ENCODE measurements at regions not wholly inside any gene's neighbourhood (a gene's known extent, or its start where the extent isn't known, plus 50 kb on each side); places are given as distances from the start of the nearest gene placed in this dataset.
"Not testable (repeated sequence)": the region's sequence is repeated elsewhere in the genome, so short reads cannot be mapped to it uniquely, and the experiment has no call there.

- Mint-ChIP-seq H3K36me3 (ENCODE audit: low read depth, unreplicated experiment) (no peaks in the 10 kb centered on the region), H3K4me3 (ENCODE audit: unreplicated experiment) (no peak overlapping the region), H3K27ac (ENCODE audit: unreplicated experiment) (no peak overlapping the region), H3K9me3 (ENCODE audit: unreplicated experiment) (peaks cover 5% of the 10 kb centered on the region), H3K4me1 (ENCODE audit: low read depth, unreplicated experiment) (no peaks in the 10 kb centered on the region), H3K27me3 (ENCODE audit: low read depth, unreplicated experiment) (peaks cover 2% of the 10 kb centered on the region)
- Histone ChIP-seq H3K79me2 (ENCODE audit: insufficient read depth, low read length) (no peaks in the 10 kb centered on the region), H3K4me1 (ENCODE audit: insufficient read depth, low read length) (no peaks in the 10 kb centered on the region), H2AFZ (ENCODE audit: low read depth, low read length) (no peak overlapping the region), H3K36me3 (ENCODE audit: insufficient read depth, low read length) (no peaks in the 10 kb centered on the region), H3K27me3 (ENCODE audit: insufficient read depth, low read length) (no peaks in the 10 kb centered on the region), H3K9me3 (ENCODE audit: insufficient read depth, low read depth, low read length) (no peaks in the 10 kb centered on the region), H4K20me1 (ENCODE audit: insufficient read depth, low read length) (no peaks in the 10 kb centered on the region), H3K4me2 (ENCODE audit: low read length) (no peak overlapping the region), H3K9ac (ENCODE audit: low read length) (no peak overlapping the region), H3K27ac (ENCODE audit: low read depth, low read length) (no peak overlapping the region), H3K4me3 (ENCODE audit: insufficient read depth, low read depth, low read length) (no peak overlapping the region)
- no peak for FAIRE-seq
- TF ChIP-seq, protein P1, sequence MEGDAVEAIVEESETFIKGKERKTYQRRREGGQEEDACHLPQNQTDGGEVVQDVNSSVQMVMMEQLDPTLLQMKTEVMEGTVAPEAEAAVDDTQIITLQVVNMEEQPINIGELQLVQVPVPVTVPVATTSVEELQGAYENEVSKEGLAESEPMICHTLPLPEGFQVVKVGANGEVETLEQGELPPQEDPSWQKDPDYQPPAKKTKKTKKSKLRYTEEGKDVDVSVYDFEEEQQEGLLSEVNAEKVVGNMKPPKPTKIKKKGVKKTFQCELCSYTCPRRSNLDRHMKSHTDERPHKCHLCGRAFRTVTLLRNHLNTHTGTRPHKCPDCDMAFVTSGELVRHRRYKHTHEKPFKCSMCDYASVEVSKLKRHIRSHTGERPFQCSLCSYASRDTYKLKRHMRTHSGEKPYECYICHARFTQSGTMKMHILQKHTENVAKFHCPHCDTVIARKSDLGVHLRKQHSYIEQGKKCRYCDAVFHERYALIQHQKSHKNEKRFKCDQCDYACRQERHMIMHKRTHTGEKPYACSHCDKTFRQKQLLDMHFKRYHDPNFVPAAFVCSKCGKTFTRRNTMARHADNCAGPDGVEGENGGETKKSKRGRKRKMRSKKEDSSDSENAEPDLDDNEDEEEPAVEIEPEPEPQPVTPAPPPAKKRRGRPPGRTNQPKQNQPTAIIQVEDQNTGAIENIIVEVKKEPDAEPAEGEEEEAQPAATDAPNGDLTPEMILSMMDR (IDR thresholded peaks at IDR 0.05; ENCODE audit: insufficient read depth, low read depth, low read length), result no peak
- TF ChIP-seq EZH2 (IDR thresholded peaks at IDR 0.05; ENCODE audit: insufficient read depth, low read length), result no peak
- no peak for DNase-seq (ENCODE audit: low read depth)
Measured at GRCh38 chr10:10745291-10745690, 272.4 kb upstream of the CELF2 start.

DNA sequence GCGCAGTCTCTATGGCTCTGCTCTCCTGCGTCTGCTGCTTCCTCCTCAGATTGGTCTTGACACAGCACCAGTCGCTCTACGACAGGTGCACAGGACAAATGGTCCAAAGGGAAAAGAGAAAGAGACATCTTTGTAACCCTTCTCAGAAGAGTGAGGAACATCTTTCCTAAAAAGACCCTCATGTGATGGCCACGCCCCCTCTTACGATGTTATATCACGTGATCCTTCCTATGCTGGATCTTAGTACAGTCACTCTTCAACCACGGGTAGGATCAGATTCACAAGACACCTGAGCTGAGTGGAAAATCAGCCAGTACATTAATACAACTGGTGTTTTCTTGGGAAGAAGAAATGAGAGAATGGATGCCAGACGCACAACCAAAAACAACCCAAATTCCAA, 262.2 kb upstream of the CELF2 start:
- no peaks in the 10 kb centered on the region for H3K4me1 ChIP-seq (ENCODE audit: insufficient read depth, low read length)
- Mint-ChIP-seq H3K36me3 (ENCODE audit: low read depth, unreplicated experiment) (no peaks in the 10 kb centered on the region), H3K4me3 (ENCODE audit: unreplicated experiment) (no peak overlapping the region), H3K4me1 (ENCODE audit: low read depth, unreplicated experiment) (no peaks in the 10 kb centered on the region), H3K27me3 (ENCODE audit: low read depth, unreplicated experiment) (no peaks in the 10 kb centered on the region), H3K27ac (ENCODE audit: unreplicated experiment) (no peak overlapping the region), H3K9me3 (ENCODE audit: unreplicated experiment) (no peaks in the 10 kb centered on the region)
- H2AFZ ChIP-seq (ENCODE audit: low read depth, low read length), result no peak overlapping the region
- no peak overlapping the region for H3K9ac ChIP-seq (ENCODE audit: low read length)
- no peaks in the 10 kb centered on the region for H3K27me3 ChIP-seq (ENCODE audit: insufficient read depth, low read length)
- H3K4me2 ChIP-seq (ENCODE audit: low read length), result no peak overlapping the region
- TF ChIP-seq EZH2 (IDR thresholded peaks at IDR 0.05; ENCODE audit: insufficient read depth, low read length), result no peak
- TF ChIP-seq, protein P1 (IDR thresholded peaks at IDR 0.05; ENCODE audit: insufficient read depth, low read depth, low read length), result no peak
- no peaks in the 10 kb centered on the region for H3K36me3 ChIP-seq (ENCODE audit: insufficient read depth, low read length)
- H3K27ac ChIP-seq (ENCODE audit: low read depth, low read length), result no peak overlapping the region
- no peak overlapping the region for H3K4me3 ChIP-seq (ENCODE audit: insufficient read depth, low read depth, low read length)
- no peaks in the 10 kb centered on the region for H4K20me1 ChIP-seq (ENCODE audit: insufficient read depth, low read length)
- DNase-seq (ENCODE audit: low read depth), result no peak
- no peaks in the 10 kb centered on the region for H3K79me2 ChIP-seq (ENCODE audit: insufficient read depth, low read length)
- FAIRE-seq, result no peak
- H3K9me3 ChIP-seq (ENCODE audit: insufficient read depth, low read depth, low read length), result no peaks in the 10 kb centered on the region

- Histone ChIP-seq H3K79me2 (ENCODE audit: insufficient read depth, low read length) (no peaks in the 10 kb centered on the region), H3K9me3 (ENCODE audit: insufficient read depth, low read depth, low read length) (no peaks in the 10 kb centered on the region), H4K20me1 (ENCODE audit: insufficient read depth, low read length) (no peaks in the 10 kb centered on the region), H3K4me1 (ENCODE audit: insufficient read depth, low read length) (no peaks in the 10 kb centered on the region), H3K27me3 (ENCODE audit: insufficient read depth, low read length) (no peaks in the 10 kb centered on the region), H3K36me3 (ENCODE audit: insufficient read depth, low read length) (no peaks in the 10 kb centered on the region), H3K4me3 (ENCODE audit: insufficient read depth, low read depth, low read length) (no peak overlapping the region), H3K9ac (ENCODE audit: low read length) (no peak overlapping the region), H3K4me2 (ENCODE audit: low read length) (no peak overlapping the region), H2AFZ (ENCODE audit: low read depth, low read length) (no peak overlapping the region), H3K27ac (ENCODE audit: low read depth, low read length) (no peak overlapping the region)
- Mint-ChIP-seq H3K27me3 (ENCODE audit: low read depth, unreplicated experiment) (no peaks in the 10 kb centered on the region), H3K36me3 (ENCODE audit: low read depth, unreplicated experiment) (no peaks in the 10 kb centered on the region), H3K4me3 (ENCODE audit: unreplicated experiment) (no peak overlapping the region), H3K9me3 (ENCODE audit: unreplicated experiment) (no peaks in the 10 kb centered on the region), H3K27ac (ENCODE audit: unreplicated experiment) (no peak overlapping the region), H3K4me1 (ENCODE audit: low read depth, unreplicated experiment) (no peaks in the 10 kb centered on the region)
- no peak for TF ChIP-seq EZH2 (IDR thresholded peaks at IDR 0.05; ENCODE audit: insufficient read depth, low read length)
- TF ChIP-seq, protein P1 (IDR thresholded peaks at IDR 0.05; ENCODE audit: insufficient read depth, low read depth, low read length), result no peak
- DNase-seq (ENCODE audit: low read depth), result no peak
- FAIRE-seq, result no peak
Measured at GRCh38 chr10:10758306-10758705, 259.4 kb upstream of the CELF2 start.

GRCh38 chr10:10759806-10760205, 257.9 kb upstream of the CELF2 start:
- DNase-seq (ENCODE audit: low read depth); H3K4me3 ChIP-seq (ENCODE audit: insufficient read depth, low read depth, low read length); H3K27me3 ChIP-seq (ENCODE audit: insufficient read depth, low read length); H3K4me3 Mint-ChIP-seq (ENCODE audit: unreplicated experiment); H3K36me3 ChIP-seq (ENCODE audit: insufficient read depth, low read length); H3K9me3 ChIP-seq (ENCODE audit: insufficient read depth, low read depth, low read length); H3K79me2 ChIP-seq (ENCODE audit: insufficient read depth, low read length); H3K27me3 Mint-ChIP-seq (ENCODE audit: low read depth, unreplicated experiment); H3K4me1 ChIP-seq (ENCODE audit: insufficient read depth, low read length); H3K4me1 Mint-ChIP-seq (ENCODE audit: low read depth, unreplicated experiment); H3K9ac ChIP-seq (ENCODE audit: low read length); H3K36me3 Mint-ChIP-seq (ENCODE audit: low read depth, unreplicated experiment); H3K27ac Mint-ChIP-seq (ENCODE audit: unreplicated experiment); H3K9me3 Mint-ChIP-seq (ENCODE audit: unreplicated experiment); H3K4me2 ChIP-seq (ENCODE audit: low read length); H4K20me1 ChIP-seq (ENCODE audit: insufficient read depth, low read length); H3K27ac ChIP-seq (ENCODE audit: low read depth, low read length); H2AFZ ChIP-seq (ENCODE audit: low read depth, low read length); FAIRE-seq: not testable (repeated sequence)
